Neural cell (in vitro differentiated cells): ENCODE measurements at regions not wholly inside any gene's neighbourhood (a gene's known extent, or its start where the extent isn't known, plus 50 kb on each side); places are given as distances from the start of the nearest gene placed in this dataset.

ENCODE experiments used
- CTCF ChIP-seq: fragments of 450-650 bp; IDR thresholded peaks from 2 replicates; pipeline ENCODE4 v1.5.1; 2014; ENCODE audit warnings: antibody characterized with exemption, mild to moderate bottlenecking, moderate library complexity; ENCODE audit not compliant: poor library complexity, severe bottlenecking
- EZH2 ChIP-seq: fragments of 200-600, 300-800 bp; shearing (Covaris generic), sonication (generic); IDR thresholded peaks from 2 replicates; pipeline ENCODE4 v1.6.1; 2014; ENCODE audit warnings: antibody characterized with exemption, low read length, borderline replicate concordance, mild to moderate bottlenecking; ENCODE audit not compliant: insufficient read depth, poor library complexity, severe bottlenecking
- MXI1 ChIP-seq: fragments of 450-650 bp; conservative IDR thresholded peaks from 2 replicates; pipeline ENCODE4 v1.6.1; 2014; ENCODE audit warnings: antibody characterized with exemption, mild to moderate bottlenecking; ENCODE audit not compliant: poor library complexity, severe bottlenecking
- POLR2AphosphoS5 ChIP-seq: IDR thresholded peaks from 2 replicates; pipeline ENCODE4 v1.6.1; 2012
- RAD21 ChIP-seq: fragments of 450-650 bp; conservative IDR thresholded peaks from 2 replicates; pipeline ENCODE4 v1.6.1; 2014; ENCODE audit warnings: antibody characterized with exemption, mild to moderate bottlenecking, moderate library complexity
- REST ChIP-seq: IDR thresholded peaks from 2 replicates; pipeline ENCODE4 v1.6.1; 2012; ENCODE audit warnings: borderline replicate concordance
- SMC3 ChIP-seq: fragments of 450-650 bp; conservative IDR thresholded peaks from 2 replicates; pipeline ENCODE4 v1.6.1; 2014; ENCODE audit warnings: antibody characterized with exemption, mild to moderate bottlenecking, moderate library complexity; ENCODE audit not compliant: poor library complexity
- TAF1 ChIP-seq: IDR thresholded peaks from 2 replicates; pipeline ENCODE4 v1.6.1; 2012; ENCODE audit warnings: low read depth

- TF ChIP-seq CTCF (no peak), POLR2AphosphoS5 (no peak), TAF1 (no peak), EZH2 (no peak), MXI1 (no peak), REST (no peak), SMC3 (no peak), RAD21 (no peak)
These were observed 397.5 kb upstream of the CDH11 start for GRCh38 chr16:65519402-65519801.
